ENCODE measurements at regions not wholly inside any gene's neighbourhood (a gene's known extent, or its start where the extent isn't known, plus 50 kb on each side); places are given as distances from the start of the nearest gene placed in this dataset.

DNA sequence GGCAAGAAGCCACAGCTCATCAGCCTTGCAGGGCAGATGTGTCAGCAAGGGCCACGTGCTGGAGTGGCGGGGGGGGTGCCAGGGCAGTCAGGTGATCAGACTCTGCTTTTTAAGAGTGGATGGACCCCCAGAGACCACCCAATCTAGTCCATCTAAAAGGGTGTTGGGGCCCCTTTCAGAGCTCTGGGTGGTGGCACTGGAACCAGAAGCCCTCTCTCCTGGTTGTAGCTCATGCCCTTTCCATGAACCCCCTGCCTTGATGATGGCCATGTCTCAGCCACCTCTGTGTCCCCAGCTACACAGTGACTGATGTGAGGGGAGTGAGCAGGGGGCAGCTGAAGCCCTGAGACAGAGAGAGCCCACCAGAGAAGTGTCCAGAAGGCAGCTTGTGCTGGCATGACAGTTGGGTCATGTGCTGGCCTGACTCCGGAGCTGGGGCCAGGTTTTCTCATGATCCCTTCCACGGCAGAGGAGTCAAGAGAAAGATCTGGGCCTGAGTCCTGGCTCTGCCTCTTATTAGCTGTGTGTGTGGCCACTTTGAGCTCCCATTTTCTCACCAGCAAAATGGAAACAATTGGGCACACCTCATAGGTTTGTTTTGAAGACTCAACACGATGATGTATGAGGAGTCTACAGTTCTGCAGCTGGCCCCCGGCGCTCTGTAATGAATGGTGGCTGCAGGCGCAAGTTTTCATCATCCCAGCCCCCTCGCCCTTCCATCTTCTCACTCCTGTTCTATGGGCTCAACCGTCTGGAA is 195.7 kb downstream of the ZFP36L2 start:
- no peak for DNase-seq

DNA sequence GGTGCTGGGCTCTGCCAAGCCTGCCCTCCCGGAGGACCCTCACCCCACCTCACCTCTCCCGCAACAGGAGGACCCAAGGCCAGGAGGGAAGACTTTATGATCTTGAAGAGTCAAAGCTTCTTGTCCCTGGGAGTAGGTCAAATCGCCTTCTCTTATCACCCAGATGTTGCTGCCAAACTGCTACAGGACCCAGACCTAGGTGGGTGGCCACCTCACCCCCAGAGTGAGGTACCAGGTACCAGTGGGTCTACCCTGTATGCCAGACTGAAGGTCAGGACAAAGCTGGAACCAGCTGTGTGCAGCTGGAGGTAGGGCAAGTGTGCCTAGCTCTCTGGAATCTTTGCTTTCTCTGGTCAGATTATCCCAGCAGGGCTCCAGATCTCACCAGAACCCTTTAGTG is 197.2 kb downstream of the ZFP36L2 start:
- no peak for DNase-seq

DNA sequence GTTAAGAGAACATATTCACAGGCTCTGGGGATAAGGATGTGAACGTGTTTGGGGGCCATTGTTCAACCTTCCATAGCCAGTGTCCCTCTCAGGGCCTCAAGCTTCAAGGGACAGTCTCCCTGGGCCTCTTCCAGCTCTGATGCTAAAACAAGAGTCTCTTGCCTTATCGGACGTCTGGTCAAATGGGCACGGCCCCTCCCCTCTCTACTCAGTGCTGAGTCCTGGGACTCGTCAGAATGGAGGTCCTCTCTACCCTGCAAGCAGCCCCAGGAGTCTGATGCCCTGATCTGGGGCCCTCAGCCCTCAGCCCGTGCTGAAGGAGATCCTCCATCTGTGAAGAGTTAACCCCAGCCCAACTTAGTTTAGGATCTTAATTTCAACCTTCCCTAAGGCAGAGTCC is 198.2 kb downstream of the ZFP36L2 start:
- no peak for DNase-seq

GRCh38 chr2:43027097-43027873 is 199.1 kb downstream of the ZFP36L2 start:
- DNase-seq = no peak

DNA sequence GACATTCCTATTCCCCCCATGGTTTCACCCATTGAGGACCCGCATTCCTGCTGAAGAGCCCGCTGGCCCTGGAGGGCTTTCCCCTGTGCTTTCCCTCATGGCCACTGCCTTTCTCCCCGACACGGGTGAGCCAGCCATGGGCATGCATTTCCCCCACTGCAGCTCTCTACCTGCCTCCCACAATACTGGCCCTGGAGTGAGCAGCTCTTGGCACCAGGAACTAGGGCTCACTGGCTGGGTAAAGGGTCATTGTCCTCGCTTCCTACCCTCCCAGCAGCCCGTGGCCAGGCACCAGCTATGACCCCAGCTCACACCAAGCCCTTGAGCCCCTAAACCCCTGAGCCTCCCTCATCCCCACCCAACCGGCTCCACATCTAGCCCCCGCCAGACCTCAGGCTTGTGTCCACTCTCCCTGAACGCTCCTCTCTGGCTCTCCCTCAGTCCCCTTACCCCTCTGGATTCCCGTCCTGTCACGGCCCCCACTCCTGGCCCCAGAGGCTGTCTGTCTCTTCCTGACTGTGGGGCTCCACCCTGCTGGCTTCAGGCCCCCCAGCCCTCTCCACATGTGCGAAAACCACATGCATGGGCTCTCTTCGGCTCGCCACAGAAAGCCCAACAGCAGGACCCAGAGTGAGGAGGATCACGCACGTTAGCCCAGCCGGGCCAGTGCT is 199.8 kb downstream of the ZFP36L2 start:
- DNase-seq = no peak

DNA sequence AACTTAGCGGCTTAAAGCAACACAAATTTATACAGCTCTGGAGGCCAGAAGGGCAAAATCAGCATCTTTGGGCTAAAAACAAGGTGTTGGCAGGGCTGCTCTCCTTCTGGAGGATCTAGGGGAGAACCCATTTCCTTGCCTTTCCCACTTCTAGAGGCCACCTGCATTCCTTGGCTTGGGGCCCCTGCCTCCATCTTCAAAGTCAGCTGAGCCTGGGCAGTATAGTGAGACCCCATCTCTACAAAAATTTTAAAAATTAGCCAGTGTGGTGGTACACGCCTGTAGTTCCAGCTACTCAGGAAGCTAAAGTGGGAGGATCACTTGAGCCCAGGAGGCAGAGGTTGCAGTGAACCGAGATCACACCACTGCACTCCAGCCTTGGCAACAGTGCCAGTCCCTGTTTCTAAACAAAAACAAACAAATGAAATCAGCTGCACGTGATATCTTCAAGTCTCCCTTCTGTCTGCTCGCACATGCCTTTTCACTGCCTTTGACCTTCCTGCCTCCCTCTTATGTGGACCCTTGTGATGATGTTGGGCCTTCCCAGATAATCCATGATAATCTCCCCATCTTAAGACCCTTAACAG is 200.6 kb downstream of the ZFP36L2 start:
- DNase-seq = no peak

- peak; percentile 46 for DNase-seq
These were observed 201.8 kb downstream of the ZFP36L2 start for GRCh38 chr2:43024515-43025011.

GRCh38 chr2:43023791-43024514 is 202.5 kb downstream of the ZFP36L2 start:
- DNase-seq = no peak

DNA sequence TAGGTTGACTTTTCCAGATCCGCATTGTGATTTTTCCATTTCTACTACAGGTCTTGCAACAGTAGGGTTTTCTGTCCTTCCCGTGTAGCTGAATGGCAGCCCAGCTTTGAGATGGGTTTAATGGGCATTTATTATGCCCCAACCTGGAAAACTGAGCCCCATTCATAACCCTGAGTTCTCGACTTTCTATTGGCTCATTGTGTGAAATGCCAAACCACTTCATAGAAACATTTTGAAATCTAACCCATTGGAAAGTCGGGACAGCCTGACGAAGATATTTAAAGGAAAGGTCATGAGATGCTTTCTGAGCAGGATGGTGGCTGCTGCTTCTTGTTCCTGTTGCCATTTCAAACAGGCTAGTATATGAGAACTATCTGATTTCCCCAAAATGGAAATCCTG is 203.5 kb downstream of the ZFP36L2 start:
- no peak for DNase-seq

DNA sequence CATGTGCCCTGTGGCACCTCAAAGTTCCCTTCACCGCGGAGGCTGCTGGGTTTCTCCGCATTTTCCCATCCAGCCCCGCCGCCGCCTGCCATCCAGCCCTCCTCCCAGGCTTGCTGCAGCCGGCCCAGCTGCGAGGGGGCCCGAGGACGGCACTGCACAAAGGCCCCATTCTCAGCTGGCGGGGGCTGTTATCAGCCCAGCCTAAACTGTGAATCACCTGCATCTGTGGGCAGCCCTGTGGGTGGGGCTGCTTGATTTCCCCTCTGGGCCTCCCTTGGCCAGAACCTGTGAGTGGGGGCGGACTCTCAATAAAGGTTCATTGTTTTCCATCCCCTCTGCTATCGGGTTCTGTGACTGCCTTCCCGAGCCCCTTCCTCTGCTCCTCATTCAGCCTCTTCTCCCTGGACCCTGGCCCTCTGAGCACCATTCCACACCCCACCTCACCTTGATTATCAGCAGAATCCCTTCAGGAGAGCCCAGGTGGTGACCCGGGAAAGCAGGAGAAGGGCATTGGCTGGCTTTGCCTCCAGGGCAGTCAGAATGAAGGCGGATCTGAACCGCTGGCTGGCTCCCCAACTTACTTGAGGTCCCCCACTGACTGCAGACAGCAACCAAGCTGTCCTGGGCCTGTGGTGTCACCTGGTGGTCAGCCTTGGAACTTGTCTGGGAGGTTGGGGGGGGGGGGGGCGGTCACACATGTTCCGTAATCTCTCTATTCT is 204.5 kb downstream of the ZFP36L2 start:
- DNase-seq = no peak

DNA sequence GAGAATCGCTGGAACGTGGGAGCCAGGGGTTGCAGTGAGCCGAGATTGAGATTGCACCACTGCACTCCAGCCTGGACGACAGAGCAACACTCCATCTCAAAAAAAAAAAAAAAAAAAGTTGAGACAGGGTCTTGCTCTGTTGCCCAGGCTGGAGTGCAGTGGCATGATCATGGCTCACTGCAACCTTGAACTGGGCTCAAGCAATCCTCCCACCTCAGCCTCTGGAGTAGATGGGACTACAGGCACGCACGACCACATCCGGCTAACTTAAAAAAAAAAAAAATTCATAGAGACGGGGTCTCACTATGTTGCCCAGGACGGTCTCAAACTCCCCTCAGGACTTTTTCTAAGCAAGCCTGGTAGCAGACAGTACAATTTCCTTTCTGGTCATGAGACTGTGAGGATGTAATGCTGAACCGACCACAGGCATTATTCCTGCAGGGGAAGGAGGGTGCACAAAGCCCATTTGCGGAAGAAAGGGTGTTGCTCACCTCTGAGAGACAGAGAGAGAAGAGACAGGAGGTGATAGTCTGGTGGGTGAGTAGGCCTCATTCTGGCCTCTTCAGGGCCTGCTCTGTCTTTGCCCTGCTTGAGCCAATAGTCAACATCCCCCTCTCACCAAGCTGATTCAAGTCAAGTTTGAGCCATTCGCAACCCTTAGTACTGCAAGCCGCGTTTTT is 205.3 kb downstream of the ZFP36L2 start:
- DNase-seq = no peak

DNA sequence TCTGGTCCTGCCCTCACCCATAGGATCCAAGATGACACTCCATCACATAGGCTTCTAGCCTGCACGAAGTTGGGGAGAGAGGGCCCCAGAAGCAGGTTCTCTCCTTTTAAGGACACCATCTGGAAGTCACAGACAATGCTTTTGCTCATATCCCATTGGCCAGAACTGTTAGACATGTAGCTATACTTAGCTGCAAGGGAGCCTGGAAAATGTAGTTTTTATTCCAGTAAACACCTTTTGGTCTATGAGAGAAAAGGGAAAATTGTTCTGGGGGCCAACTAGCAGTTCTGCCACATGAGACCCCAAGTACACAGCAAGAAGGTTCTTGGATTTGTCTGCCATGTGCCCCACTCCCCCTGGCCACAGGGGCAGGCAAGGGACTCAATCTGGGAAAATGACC is 206.1 kb downstream of the ZFP36L2 start:
- no peak for DNase-seq

DNA sequence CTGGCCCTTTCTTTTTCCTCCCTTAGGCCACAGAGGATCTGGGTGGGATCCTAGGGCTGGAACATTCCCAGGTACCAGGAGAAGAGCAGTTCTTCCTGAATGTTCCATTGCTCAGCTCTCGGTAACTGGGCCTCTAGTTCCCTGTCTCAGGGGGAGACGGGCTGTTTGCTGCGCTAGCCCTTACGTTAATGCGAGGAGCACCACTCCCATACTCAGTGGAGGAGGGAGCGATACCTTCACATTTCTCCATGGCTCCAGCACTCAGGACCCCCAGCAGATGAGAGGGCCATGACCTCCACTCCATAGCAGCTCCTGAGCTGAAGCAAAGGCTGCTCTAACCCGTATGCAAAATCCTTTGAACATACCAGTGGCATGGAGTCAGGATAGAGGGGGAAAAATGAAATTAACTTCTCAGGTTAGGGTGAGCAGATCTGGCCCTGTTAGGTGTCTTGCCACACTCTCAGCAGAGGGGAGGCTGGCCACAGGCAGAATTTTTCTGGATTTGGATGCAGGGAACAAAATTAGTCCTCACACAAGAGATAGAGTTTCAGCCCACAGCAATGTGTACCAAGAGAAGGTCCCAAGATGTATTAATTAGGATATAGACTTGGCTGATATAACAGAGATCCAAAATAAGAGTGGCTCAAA is 206.7 kb downstream of the ZFP36L2 start:
- DNase-seq = no peak

DNA sequence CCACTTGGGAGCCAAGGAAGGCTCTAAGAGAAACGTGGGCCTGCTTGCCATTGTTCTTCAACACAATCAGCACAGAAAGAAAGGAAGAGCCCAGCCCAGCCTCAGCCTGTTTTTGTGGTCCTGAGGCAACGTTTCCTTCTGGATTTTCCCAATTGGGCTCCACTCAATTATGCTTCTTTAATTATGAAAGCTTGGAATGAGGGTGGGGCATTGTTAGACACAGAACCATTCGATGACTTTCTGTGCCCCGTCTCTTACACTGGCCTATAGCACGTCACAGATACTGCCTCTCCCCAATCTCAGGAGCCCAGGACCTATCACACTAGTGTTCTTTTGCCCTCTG is 207.4 kb downstream of the ZFP36L2 start:
- no peak for DNase-seq

GRCh38 chr2:43018179-43019024 is 208.0 kb downstream of the ZFP36L2 start:
- DNase-seq = no peak

DNA sequence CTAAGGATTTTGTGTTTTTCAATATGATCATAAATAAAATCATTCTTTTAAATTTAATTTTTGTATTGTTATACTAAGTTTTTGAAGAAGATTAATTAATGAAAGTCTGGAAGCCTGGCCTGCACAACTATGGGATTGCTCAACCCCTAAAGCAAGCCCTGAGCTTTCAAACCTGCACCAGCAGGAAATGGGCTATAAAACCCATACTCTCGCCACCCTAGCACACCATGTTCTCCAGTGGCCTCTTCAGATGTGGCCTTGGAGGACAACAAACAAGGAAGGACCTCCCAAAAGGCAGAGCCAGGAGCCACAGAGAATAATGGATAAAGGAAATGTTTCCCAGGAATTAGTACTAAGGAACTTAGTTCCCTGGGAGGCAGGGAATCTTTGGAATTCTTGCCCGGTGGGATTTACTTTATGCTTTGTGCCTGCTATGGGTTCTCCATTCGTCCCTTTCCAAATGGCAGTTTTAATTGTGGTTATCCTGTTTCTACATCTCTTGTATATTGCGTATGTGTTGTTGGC is 212.5 kb downstream of the ZFP36L2 start:
- DNase-seq = no peak

- DNase-seq = no peak
These were observed 213.4 kb downstream of the ZFP36L2 start for GRCh38 chr2:43012966-43013365.

- DNase-seq = no peak
These were observed 215.3 kb downstream of the ZFP36L2 start for GRCh38 chr2:43011158-43011491.

DNA sequence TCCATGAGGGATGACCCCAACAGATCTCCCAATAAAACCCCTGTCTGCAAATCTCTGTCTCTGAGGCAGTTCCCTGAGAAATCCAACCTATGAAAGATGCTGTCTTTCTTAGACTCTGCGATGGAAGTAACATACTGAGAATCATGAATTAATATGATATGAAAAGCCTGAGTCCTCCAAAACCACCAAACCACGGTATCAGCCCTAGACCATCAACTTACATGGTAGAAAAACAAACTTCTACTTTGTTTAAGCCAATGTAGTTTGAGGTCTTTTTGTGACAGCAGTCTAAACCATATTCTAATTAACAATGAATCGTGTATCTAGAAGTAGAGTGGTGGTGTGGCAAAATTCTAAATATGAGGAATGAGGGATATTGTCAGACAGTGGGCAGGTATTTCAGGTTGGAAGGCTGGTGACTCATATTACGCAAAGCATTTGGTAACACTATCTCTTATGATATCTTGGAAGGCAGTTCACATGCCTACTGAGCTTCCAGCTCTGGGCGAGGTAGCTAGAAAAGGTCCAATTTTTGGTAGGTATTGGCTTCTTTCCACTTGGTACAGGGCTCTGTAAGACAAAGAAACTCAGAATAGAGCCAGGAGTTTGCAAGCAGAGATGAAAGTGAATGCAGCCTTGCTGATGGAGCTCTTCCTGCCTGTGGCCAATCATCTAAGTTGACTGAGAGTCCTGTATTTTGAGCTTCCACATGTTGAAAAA is 215.8 kb downstream of the ZFP36L2 start:
- no peak for DNase-seq

All from activated T-cell treated with anti-CD3 and anti-CD28 coated beads, Interleukin-2, amount 50 U/mL, for 1 hour (primary cell).